PC-3 (cell line): ENCODE measurements at regions not wholly inside any gene's neighbourhood (a gene's known extent, or its start where the extent isn't known, plus 50 kb on each side); places are given as distances from the start of the nearest gene placed in this dataset.
"Not testable (repeated sequence)": the region's sequence is repeated elsewhere in the genome, so short reads cannot be mapped to it uniquely, and the experiment has no call there.

Experiments
- ATAC-seq: fragments of 200-7000 bp; cut with Tn5 transposase; 2 replicates; pipeline ENCODE4 v1.9.1; 2020; ENCODE audit warnings: mild to moderate bottlenecking, moderate library complexity
- BruUV-seq: library from RNA; stranded (reverse); fragments of 400-500 nt; replicated peaks from 2 replicates; lab custom pipeline; 2021; lab: Mats Ljungman, UMichigan
- CTCF ChIA-PET: fragments of 300-600 bp; sonication (Branson Sonifier 250); formaldehyde crosslinking; loops from one replicate; lab custom pipeline; 2022; ENCODE audit warnings: antibody characterized with exemption; lab: Charles Lee
- POLR2A ChIA-PET: fragments of 300-600 bp; sonication (Branson Sonifier 250); formaldehyde crosslinking; loops from one replicate; lab custom pipeline; 2022; ENCODE audit warnings: antibody characterized with exemption; ENCODE audit not compliant: unreplicated experiment; lab: Charles Lee
- DNase-seq: peaks from one replicate; pipeline ENCODE4 v3.0.0-alpha.2; 2015
- H2AFZ ChIP-seq: fragments of 300-600 bp; sonication (generic); 2 replicates; pipeline ENCODE4 v1.6.0; 2016; ENCODE audit warnings: antibody characterized with exemption, low read length
- H3F3A ChIP-seq: fragments of 300-600 bp; sonication (generic); one replicate; pipeline ENCODE4 v1.6.0; 2017; ENCODE audit warnings: antibody characterized with exemption, low read length, control low read depth, mild to moderate bottlenecking; ENCODE audit not compliant: unreplicated experiment
- H3K27ac ChIP-seq: fragments of 300-600 bp; sonication (generic); 2 replicates; pipeline ENCODE4 v1.5.1; 2016; ENCODE audit warnings: mild to moderate bottlenecking, low read length
- H3K27me3 ChIP-seq: fragments of 300-600 bp; sonication (generic); 2 replicates; pipeline ENCODE4 v1.6.1; 2016; ENCODE audit warnings: low read length, mixed read lengths
- H3K36me3 ChIP-seq: fragments of 300-600 bp; sonication (generic); 2 replicates; pipeline ENCODE4 v1.6.1; 2016; ENCODE audit warnings: low read depth, mixed run types, low read length, mixed read lengths
- H3K4me1 ChIP-seq: fragments of 300-600 bp; sonication (generic); 2 replicates; pipeline ENCODE4 v1.5.1; 2016; ENCODE audit warnings: low read length; ENCODE audit not compliant: insufficient read depth
- H3K4me2 ChIP-seq: fragments of 300-600 bp; sonication (generic); 2 replicates; pipeline ENCODE4 v1.6.0; 2016; ENCODE audit warnings: low read length
- H3K4me3 ChIP-seq: fragments of 300-600 bp; sonication (generic); 2 replicates; pipeline ENCODE4 v1.5.1; 2016; ENCODE audit warnings: mild to moderate bottlenecking, low read length, mixed read lengths
- H3K79me2 ChIP-seq: fragments of 300-600 bp; sonication (generic); 2 replicates; pipeline ENCODE4 v1.6.1; 2017; ENCODE audit warnings: low read length, mixed read lengths
- H3K9ac ChIP-seq: fragments of 300-600 bp; sonication (generic); 2 replicates; pipeline ENCODE4 v1.6.0; 2016; ENCODE audit warnings: mild to moderate bottlenecking, low read length
- H3K9me2 ChIP-seq: fragments of 300-600 bp; sonication (generic); replicated peaks from 2 replicates; pipeline ENCODE4 v1.6.1; 2016; ENCODE audit warnings: mixed run types, low read length, mixed read lengths
- H3K9me3 ChIP-seq: fragments of 300-600 bp; sonication (generic); 2 replicates; pipeline ENCODE4 v1.6.1; 2016; ENCODE audit warnings: low read length, mixed read lengths
- H4K20me1 ChIP-seq: fragments of 300-600 bp; sonication (generic); 2 replicates; pipeline ENCODE4 v1.6.1; 2016; ENCODE audit warnings: low read length, mixed read lengths
- EZH2 ChIP-seq: fragments of 300-600 bp; sonication (generic); IDR thresholded peaks from one replicate; pipeline ENCODE4 v1.6.1; 2017; ENCODE audit warnings: antibody characterized with exemption, mild to moderate bottlenecking, low read length; ENCODE audit not compliant: unreplicated experiment
- EZH2phosphoT487 ChIP-seq: fragments of 300-600 bp; sonication (generic); IDR thresholded peaks from 2 replicates; pipeline ENCODE4 v1.6.1; 2018; ENCODE audit warnings: mild to moderate bottlenecking, antibody characterized with exemption, low read length, borderline replicate concordance
- intact Hi-C: fragments of 100-400 bp; cut with micrococcal nuclease; formaldehyde crosslinking; loops from 2 replicates; pipeline ENCODE4 v1.9.0; 2023
- TF ChIP-seq, protein P1 (sequence below): fragments of 300-600 bp; sonication (generic); conservative IDR thresholded peaks from 2 replicates; pipeline ENCODE4 v1.5.1; 2017; ENCODE audit warnings: antibody characterized with exemption, low read depth, mild to moderate bottlenecking, low read length

DNA sequence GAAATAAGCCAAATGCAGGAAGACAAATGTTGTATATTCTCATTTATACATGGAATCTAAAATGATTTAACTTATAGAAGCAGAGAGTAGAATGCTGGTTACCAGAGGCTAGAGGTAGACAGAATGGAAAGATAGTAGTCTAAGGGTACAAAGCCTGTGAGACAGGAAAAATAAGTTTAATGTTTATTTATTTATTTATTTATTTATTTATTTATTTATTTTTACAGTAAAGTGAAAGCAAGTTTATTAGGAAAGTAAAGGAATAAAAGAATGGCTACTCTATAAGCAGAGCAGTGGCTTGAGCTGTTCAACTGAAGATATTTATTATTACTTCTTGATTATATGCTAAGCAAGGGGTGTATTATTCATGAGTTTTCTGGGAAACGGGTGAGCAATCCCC, 203.2 kb downstream of the LAS1L start:
- H3K9me3 ChIP-seq: no peaks in the 10 kb centered on the region
- ChIA-PET CTCF (no interaction called here), POLR2A (no interaction called here)
- H4K20me1 ChIP-seq: no peaks in the 10 kb centered on the region
- DNase-seq (no peak), ATAC-seq (no peak)
- no peak for TF ChIP-seq EZH2
- TF ChIP-seq, protein P1, sequence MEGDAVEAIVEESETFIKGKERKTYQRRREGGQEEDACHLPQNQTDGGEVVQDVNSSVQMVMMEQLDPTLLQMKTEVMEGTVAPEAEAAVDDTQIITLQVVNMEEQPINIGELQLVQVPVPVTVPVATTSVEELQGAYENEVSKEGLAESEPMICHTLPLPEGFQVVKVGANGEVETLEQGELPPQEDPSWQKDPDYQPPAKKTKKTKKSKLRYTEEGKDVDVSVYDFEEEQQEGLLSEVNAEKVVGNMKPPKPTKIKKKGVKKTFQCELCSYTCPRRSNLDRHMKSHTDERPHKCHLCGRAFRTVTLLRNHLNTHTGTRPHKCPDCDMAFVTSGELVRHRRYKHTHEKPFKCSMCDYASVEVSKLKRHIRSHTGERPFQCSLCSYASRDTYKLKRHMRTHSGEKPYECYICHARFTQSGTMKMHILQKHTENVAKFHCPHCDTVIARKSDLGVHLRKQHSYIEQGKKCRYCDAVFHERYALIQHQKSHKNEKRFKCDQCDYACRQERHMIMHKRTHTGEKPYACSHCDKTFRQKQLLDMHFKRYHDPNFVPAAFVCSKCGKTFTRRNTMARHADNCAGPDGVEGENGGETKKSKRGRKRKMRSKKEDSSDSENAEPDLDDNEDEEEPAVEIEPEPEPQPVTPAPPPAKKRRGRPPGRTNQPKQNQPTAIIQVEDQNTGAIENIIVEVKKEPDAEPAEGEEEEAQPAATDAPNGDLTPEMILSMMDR: no peak
- no peak for TF ChIP-seq EZH2phosphoT487
- H3F3A ChIP-seq: no peaks in the 10 kb centered on the region
- H3K4me2 ChIP-seq: no peak overlapping the region
- no peak overlapping the region for H3K9ac ChIP-seq
- no peaks in the 10 kb centered on the region for H3K27me3 ChIP-seq
- H3K4me1 ChIP-seq: no peaks in the 10 kb centered on the region
- H2AFZ ChIP-seq: no peak overlapping the region
- intact Hi-C loops: no loop called here
- H3K9me2 ChIP-seq: no peaks in the 10 kb centered on the region
- BruUV-seq: no TSS peak
- H3K27ac ChIP-seq: no peak overlapping the region
- H3K36me3 ChIP-seq: no peaks in the 10 kb centered on the region
- H3K4me3 ChIP-seq: no peak overlapping the region
- no peaks in the 10 kb centered on the region for H3K79me2 ChIP-seq

DNA sequence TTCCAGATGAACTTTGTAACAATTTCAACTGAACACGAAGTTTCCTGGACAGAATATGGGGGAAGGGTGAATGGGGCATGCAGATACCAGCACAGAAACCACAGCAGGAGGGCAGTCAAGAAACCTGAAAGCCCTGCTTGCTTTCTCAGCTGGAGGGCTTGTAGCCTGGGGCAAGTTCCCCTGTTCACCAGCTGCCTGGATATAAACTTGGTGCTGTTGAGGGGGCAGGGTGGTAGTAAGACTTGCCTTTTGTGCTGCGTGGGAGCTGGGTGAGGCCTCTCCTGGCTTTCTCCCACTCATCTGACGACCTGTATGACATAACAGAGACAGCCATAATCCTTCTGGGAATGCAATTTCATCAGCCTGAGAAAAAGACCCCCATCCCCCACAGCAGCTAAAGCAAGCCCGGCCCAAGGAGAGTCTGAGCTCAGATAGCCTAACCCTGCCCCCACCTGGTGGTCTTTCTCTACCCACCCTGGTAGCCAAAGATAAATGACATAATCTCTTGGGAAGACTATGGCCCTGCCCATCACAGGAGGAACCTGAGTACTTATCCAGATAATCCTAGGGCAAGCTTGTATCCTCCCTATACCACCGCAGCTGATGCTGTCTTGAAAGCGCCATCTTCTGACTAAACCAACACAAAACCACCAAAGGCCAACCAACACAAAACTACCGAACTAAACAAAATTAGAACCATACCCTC, 234.3 kb downstream of the LAS1L start:
- DNase-seq (no peak), ATAC-seq (no peak)
- H3K9me2 ChIP-seq: no peaks in the 10 kb centered on the region
- no peaks in the 10 kb centered on the region for H4K20me1 ChIP-seq
- H3K27me3 ChIP-seq: no peaks in the 10 kb centered on the region
- H3K27ac ChIP-seq: no peak overlapping the region
- H3K36me3 ChIP-seq: no peaks in the 10 kb centered on the region
- H3F3A ChIP-seq: no peaks in the 10 kb centered on the region
- no peak overlapping the region for H3K9ac ChIP-seq
- no peak for TF ChIP-seq EZH2
- TF ChIP-seq EZH2phosphoT487: no peak
- TF ChIP-seq, protein P1: no peak
- H3K4me2 ChIP-seq: no peak overlapping the region
- intact Hi-C loops: no loop called here
- CTCF ChIA-PET: no interaction called here
- BruUV-seq: no TSS peak
- no peaks in the 10 kb centered on the region; the same call in 1 of the 2 replicates for H3K9me3 ChIP-seq
- H3K79me2 ChIP-seq: no peaks in the 10 kb centered on the region
- no peak overlapping the region for H2AFZ ChIP-seq
- no peak overlapping the region for H3K4me3 ChIP-seq
- H3K4me1 ChIP-seq: no peaks in the 10 kb centered on the region
- POLR2A ChIA-PET: no interaction called here

DNA sequence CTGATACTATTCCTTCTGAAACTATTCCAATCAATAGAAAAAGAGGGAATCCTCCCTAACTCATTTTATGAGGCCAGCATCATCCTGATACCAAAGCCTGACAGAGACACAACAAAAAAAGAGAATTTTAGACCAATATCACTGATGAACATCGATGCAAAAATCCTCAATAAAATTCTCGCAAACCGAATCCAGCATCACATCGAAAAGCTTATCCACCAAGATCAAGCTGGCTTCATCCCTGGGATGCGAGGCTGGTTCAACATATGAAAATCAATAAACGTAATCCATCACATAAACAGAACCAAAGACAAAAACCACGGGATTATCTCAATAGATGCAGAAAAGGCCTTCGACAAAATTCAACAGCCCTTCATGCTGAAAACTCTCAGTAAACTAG, 251.7 kb downstream of the LAS1L start:
- H4K20me1 ChIP-seq, CTCF ChIA-PET, H3F3A ChIP-seq, DNase-seq, H3K9me2 ChIP-seq, H2AFZ ChIP-seq, POLR2A ChIA-PET, ATAC-seq, H3K4me3 ChIP-seq, H3K27me3 ChIP-seq, H3K4me2 ChIP-seq, H3K36me3 ChIP-seq, H3K4me1 ChIP-seq, BruUV-seq, H3K79me2 ChIP-seq, H3K27ac ChIP-seq, H3K9me3 ChIP-seq, intact Hi-C loops, H3K9ac ChIP-seq: not testable (repeated sequence)
